Epidermal melanocyte (primary cell): ENCODE measurements at regions not wholly inside any gene's neighbourhood (a gene's known extent, or its start where the extent isn't known, plus 50 kb on each side); places are given as distances from the start of the nearest gene placed in this dataset.
"Not testable (repeated sequence)": the region's sequence is repeated elsewhere in the genome, so short reads cannot be mapped to it uniquely, and the experiment has no call there.

Experiments used
- DNase-seq: peaks from one replicate; pipeline ENCODE4 v3.0.0; 2011; ENCODE audit warnings: low spot score; ENCODE audit not compliant: insufficient read length

DNA sequence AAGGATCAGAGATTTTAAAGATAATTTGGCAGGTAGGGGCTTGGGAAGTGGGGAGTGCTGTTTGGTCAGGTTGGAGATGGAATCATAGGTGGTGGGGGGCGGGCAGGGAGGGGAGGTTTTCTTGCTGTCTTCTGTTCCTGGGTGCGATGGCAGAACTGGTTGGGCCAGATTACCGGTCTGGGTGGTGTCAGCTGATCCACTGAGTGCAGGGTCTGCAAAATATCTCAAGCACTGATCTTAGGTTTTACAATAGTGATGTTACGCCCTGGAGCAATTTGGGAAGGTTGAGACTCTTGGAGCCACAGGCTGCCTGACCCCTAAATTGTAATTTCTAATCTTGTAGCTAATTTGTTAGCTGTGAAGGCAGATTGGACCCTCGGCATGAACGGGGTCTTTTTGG lies 78.0 kb upstream of the PARP8 start:
- DNase-seq: not testable (repeated sequence)

DNA sequence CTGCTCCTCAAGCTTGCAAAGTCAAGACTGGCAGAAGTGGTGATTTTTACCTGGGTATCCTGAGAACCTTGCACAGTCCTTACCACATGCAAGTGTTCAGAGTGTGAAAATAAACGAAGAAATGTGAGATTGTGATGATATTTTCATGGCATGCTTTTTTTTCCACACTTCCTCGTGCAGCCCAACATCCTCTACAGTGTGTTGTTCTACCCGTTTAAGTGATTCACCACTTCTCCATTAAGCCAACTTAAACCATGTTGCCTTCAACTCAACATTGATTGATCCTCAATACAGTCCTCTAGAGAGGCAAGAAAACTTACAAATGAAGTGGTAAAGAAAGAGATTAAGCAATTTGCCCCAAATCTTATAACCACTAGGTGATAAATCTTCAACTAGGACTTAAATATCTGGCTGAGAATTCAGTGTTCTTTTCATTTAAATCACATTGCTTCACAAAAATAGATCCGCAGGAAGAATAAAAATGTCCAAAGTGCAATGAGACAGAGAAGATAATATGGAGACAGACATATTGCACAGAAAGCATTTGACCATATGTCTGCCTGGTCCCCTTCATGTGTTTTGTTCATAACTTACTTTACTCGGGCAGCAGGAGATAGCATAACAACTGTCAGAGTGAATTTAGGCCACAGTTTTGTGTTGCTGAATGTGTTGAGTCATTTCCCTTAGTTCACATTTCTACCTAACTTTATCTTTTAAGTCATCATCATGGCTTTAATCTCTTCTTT lies 75.8 kb upstream of the PARP8 start:
- DNase-seq: not testable (repeated sequence)

DNA sequence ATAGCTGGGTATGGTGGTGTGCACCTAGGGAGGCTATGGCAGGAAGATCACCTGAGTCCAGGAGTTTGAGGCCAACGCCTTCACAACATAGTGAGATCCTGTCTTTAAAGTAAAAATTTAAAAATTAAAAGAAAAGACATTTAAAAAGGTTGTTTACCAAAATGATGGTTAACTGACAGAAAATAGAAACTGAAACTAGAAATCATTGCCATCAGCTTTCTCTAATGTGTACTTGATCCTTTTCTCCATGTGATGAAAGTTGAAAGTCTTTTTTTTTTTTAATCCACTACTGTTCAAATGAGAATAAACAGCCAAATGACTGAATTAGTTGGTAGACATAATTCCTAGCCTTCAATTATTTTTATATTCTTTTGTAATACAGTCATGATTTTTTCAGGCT lies 75.1 kb upstream of the PARP8 start:
- not testable (repeated sequence) for DNase-seq

DNA sequence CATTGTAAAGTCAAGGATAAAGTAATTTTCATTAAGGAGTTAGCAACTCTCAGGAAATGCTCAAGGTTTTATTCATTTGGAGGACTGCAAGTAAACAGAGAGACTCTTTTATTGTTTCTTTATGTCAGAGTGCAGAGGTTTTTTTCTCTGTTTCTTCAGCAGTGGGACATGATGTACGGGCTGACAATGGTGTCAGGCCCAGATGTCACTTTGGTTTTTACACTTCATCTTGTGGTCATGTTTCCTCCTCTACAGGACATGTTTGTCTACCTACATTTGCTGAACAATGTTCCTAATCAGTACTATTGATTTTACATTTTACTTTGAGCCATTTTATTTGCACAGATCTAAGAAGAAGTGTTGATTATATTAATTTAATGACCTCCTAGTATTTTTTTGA lies 72.8 kb upstream of the PARP8 start:
- DNase-seq: no peak

DNA sequence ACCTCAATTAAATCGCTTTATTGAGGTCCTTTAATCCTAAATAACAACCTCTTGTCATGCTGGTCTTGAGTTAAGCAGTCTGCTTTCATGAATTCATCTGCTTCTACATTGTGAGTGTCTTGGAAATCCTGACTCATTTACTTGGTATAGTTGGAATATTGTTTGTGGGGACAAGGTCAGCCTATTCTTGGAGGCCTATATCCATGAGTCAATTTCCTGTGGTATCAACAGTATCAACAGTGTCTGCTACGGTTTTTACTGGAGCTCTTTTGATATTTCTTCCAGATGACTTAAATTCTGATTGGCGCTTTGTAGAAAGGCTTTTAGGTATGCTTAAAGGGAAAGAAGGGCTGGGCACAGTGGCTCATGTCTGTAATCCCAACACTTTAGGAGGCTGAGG lies 71.2 kb upstream of the PARP8 start:
- DNase-seq: no peak

DNA sequence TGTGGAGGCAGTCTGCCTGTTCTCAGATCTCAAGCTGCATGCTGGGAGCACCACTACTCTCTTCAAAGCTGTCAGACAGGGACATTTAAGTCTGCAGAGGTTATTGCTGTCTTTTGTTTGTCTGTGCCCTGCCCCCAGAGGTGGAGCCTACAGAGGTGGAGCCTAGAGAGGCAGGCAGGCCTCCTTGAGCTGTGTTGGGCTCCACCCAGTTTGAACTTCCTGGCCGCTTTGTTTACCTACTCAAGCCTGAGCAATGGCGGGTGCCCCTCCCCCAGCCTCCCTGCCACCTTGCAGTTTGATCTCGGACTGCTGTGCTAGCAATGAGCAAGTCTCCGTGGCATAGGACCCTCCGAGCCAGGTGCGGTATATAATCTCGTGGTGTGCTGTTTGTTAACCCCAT lies 64.9 kb upstream of the PARP8 start:
- DNase-seq: not testable (repeated sequence)

DNA sequence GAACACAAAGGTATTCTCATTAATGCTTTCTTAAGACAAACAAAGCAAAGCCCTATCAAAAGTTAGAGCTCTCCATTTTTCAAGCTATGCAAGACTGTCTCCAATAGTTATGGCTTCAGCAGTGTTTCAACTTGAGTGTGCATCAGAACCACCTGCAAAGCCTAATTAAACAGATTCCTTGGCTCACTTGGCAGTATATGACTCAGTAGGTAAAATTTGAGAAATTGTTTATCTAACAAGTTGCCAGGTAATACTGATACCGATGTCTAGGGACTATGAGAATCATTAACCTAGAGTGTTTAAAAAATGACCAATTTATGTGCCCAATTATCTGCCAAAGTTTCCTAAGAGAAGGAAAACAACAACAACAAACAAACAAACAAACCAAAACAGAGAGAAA lies 60.3 kb upstream of the PARP8 start:
- DNase-seq: no peak

DNA sequence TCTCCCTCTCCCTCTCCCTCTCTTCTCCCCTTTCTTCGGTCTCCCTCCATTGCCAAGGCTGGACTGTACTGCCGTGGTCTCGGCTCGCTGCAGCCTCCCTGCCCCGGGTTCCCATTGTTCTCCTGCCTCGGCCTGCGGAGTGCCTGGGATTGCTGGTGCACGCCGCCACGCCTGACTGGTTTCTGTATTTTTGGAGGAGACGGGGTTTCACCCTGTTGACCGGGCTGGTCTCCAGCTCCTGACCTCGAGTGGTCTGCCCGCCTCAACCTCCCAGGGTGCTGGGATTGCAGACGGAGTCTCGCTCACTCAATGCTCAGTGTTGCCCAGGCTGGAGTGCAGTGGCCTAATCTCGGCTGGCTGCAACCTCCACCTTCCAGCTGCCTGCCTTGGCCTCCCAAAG lies 59.0 kb upstream of the PARP8 start:
- DNase-seq: not testable (repeated sequence)

DNA sequence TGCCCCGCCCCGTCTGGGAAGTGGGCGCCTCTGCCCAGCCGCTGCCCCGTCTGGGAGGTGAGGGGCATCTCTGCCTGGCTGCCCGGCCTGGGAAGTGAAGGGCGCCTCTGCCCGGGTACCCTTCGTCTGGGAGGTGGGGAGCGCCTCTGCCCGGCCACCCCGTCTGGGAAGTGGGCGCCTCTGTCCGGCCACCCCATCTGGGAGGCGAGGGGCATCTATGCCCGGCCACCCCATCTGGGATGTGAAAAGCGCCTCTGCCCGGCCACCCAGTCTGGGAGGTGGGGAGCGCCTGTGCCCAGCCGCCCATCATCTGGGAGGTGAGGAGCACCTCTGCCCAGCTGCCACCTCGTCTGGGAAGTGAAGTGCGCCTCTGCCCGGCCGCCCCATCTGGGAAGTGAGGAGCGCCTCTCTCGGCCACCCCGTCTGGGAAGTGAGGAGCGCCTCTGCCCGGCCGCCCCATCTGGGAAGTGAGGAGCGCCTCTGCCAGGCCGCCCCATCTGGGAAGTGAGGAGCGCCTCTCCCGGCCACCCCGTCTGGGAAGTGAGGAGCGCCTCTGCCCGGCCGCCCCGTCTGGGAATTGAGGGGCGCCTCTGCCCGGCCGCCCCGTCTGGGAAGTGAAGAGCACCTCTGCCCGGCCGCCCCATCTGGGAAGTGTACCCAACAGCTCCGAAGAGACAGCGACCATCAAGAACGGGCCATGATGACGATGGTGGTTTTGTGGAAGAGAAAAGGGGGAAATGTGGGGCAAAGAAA lies 58.3 kb upstream of the PARP8 start:
- not testable (repeated sequence) for DNase-seq

DNA sequence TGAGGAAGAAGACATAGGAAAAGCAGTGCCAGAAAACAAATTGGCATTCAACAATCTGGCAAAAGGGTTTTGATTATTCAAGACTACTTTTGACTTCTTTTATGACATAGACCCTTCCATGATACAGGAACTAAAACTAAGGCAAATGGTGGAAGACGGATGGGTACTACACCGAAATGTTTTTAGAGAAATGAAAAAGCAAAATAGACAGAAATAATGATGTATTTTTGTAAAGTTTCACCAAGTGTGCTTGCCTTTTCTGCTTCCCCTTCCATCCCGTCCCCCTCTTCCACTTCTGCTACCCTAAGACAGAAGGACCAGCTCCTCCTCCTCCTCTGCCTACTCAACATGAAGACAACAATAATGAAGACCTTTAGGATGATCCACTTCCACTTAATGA lies 53.4 kb upstream of the PARP8 start:
- not testable (repeated sequence) for DNase-seq
